ENCODE measurements at regions not wholly inside any gene's neighbourhood (a gene's known extent, or its start where the extent isn't known, plus 50 kb on each side); places are given as distances from the start of the nearest gene placed in this dataset.

GRCh38 chr20:60202046-60202445 is 243.8 kb downstream of the CDH26 start:
- no peaks in the 10 kb centered on the region for H3K27me3 ChIP-seq (ENCODE audit: insufficient read depth, poor library complexity, severe bottlenecking)
- DNase-seq (ENCODE audit: low read depth in 1 of 2, low spot score in 1 of 2), result no peak
- no peak overlapping the region for H3K27ac ChIP-seq (replicated peaks)
- no peak for TF ChIP-seq POLR2AphosphoS5 (IDR thresholded peaks at IDR 0.05; ENCODE audit: low read depth)
- TF ChIP-seq SPI1 (IDR thresholded peaks at IDR 0.05; ENCODE audit: borderline replicate concordance, low read depth), result no peak
- no peak for TF ChIP-seq REST (IDR thresholded peaks at IDR 0.05; ENCODE audit: insufficient replicate concordance, low read depth)
- no peak overlapping the region for H3K4me3 ChIP-seq (replicated peaks; ENCODE audit: insufficient read depth, low read length)

- Histone ChIP-seq H3K4me3 (replicated peaks; ENCODE audit: insufficient read depth, low read length) (no peak overlapping the region), H3K27me3 (ENCODE audit: insufficient read depth, poor library complexity, severe bottlenecking) (no peaks in the 10 kb centered on the region), H3K27ac (replicated peaks) (no peak overlapping the region)
- no peak for TF ChIP-seq SPI1 (IDR thresholded peaks at IDR 0.05; ENCODE audit: borderline replicate concordance, low read depth)
- TF ChIP-seq REST (IDR thresholded peaks at IDR 0.05; ENCODE audit: insufficient replicate concordance, low read depth), result no peak
- TF ChIP-seq CTCF (IDR thresholded peaks at IDR 0.05; ENCODE audit: insufficient read depth, low read length), result no peak
- TF ChIP-seq POLR2AphosphoS5 (IDR thresholded peaks at IDR 0.05; ENCODE audit: low read depth), result no peak
- no peak for TF ChIP-seq GABPA (IDR thresholded peaks at IDR 0.05; ENCODE audit: low read depth)
- DNase-seq (ENCODE audit: low read depth in 1 of 2, low spot score in 1 of 2), result no peak
Measured at GRCh38 chr20:60203451-60203850, 245.2 kb downstream of the CDH26 start.

- no peak for TF ChIP-seq SPI1 (IDR thresholded peaks at IDR 0.05; ENCODE audit: borderline replicate concordance, low read depth)
- TF ChIP-seq CTCF (IDR thresholded peaks at IDR 0.05; ENCODE audit: insufficient read depth, low read length), result no peak
- TF ChIP-seq GABPA (IDR thresholded peaks at IDR 0.05; ENCODE audit: low read depth), result no peak
- TF ChIP-seq POLR2AphosphoS5 (IDR thresholded peaks at IDR 0.05; ENCODE audit: low read depth), result no peak
- TF ChIP-seq REST (IDR thresholded peaks at IDR 0.05; ENCODE audit: insufficient replicate concordance, low read depth), result no peak
- DNase-seq (ENCODE audit: low read depth in 1 of 2, low spot score in 1 of 2), result no peak
- Histone ChIP-seq H3K27ac (replicated peaks) (no peak overlapping the region), H3K27me3 (ENCODE audit: insufficient read depth, poor library complexity, severe bottlenecking) (no peaks in the 10 kb centered on the region), H3K4me3 (replicated peaks; ENCODE audit: insufficient read depth, low read length) (no peak overlapping the region)
Measured at GRCh38 chr20:60204601-60205000, 246.4 kb downstream of the CDH26 start.

Measured in HL-60 (cell line).